Activated CD8-positive, alpha-beta T cell treated with anti-CD3 and anti-CD28 coated beads, Interleukin-2, amount 10 ng/mL, durations not matched to agents 7 days and 5 days (primary cell): ENCODE measurements at regions not wholly inside any gene's neighbourhood (a gene's known extent, or its start where the extent isn't known, plus 50 kb on each side); places are given as distances from the start of the nearest gene placed in this dataset.
"Not testable (repeated sequence)": the region's sequence is repeated elsewhere in the genome, so short reads cannot be mapped to it uniquely, and the experiment has no call there.

Experiments used
- ATAC-seq: fragments of 150-1000 bp; cut with Tn5 transposase; one replicate; pipeline ENCODE4 v1.10.0; 2021; ENCODE audit warnings: moderate library complexity
- CTCF ChIA-PET: fragments of 350-600 bp; sonication (Branson Sonifier 250); formaldehyde crosslinking; loops from one replicate; lab custom pipeline; 2021; ENCODE audit warnings: antibody characterized with exemption; lab: Charles Lee
- POLR2A ChIA-PET: fragments of 350-600 bp; sonication (Branson Sonifier 250); formaldehyde crosslinking; loops from one replicate; lab custom pipeline; 2021; ENCODE audit warnings: antibody characterized with exemption; lab: Charles Lee
- DNase-seq: peaks from one replicate; pipeline ENCODE4 v3.0.0-alpha.2; 2020
- H3K27ac Mint-ChIP-seq: one replicate; pipeline ENCODE4 v1.8.0; 2021; ENCODE audit warnings: mild to moderate bottlenecking, mixed read lengths
- H3K27me3 Mint-ChIP-seq: one replicate; pipeline ENCODE4 v1.8.0; 2021; ENCODE audit warnings: low read depth, mixed read lengths
- H3K36me3 Mint-ChIP-seq: one replicate; pipeline ENCODE4 v1.8.0; 2021; ENCODE audit warnings: low read depth, mixed read lengths
- H3K4me1 Mint-ChIP-seq: one replicate; pipeline ENCODE4 v1.8.0; 2021; ENCODE audit warnings: low read depth, mixed read lengths
- H3K4me3 Mint-ChIP-seq: one replicate; pipeline ENCODE4 v1.8.0; 2021; ENCODE audit warnings: mild to moderate bottlenecking, mixed read lengths
- H3K9me3 Mint-ChIP-seq: one replicate; pipeline ENCODE4 v1.8.0; 2022; ENCODE audit warnings: mixed read lengths; ENCODE audit not compliant: insufficient read depth

- Mint-ChIP-seq H3K27me3 (no peaks in the 10 kb centered on the region), H3K9me3 (peaks cover 18% of the 10 kb centered on the region), H3K4me1 (no peaks in the 10 kb centered on the region), H3K4me3 (no peak overlapping the region), H3K36me3 (no peaks in the 10 kb centered on the region), H3K27ac (no peak overlapping the region)
- ATAC-seq (no peak), DNase-seq (no peak)
- ChIA-PET POLR2A (no interaction called here), CTCF (no interaction called here)
Measured at GRCh38 chr3:90068783-90069182, 961.4 kb downstream of the EPHA3 start.

- Mint-ChIP-seq H3K27ac (no peak overlapping the region), H3K36me3 (no peaks in the 10 kb centered on the region), H3K27me3 (no peaks in the 10 kb centered on the region), H3K9me3 (peaks cover 14% of the 10 kb centered on the region), H3K4me1 (no peaks in the 10 kb centered on the region), H3K4me3 (no peak overlapping the region)
- ChIA-PET CTCF (no interaction called here), POLR2A (no interaction called here)
- ATAC-seq = no peak
- no peak for DNase-seq
Measured at GRCh38 chr3:90069748-90070147, 962.3 kb downstream of the EPHA3 start.

- no peaks in the 10 kb centered on the region for H3K4me1 Mint-ChIP-seq
Measured at GRCh38 chr3:90076136-90076535, 968.7 kb downstream of the EPHA3 start.

GRCh38 chr3:90080988-90081387, 973.6 kb downstream of the EPHA3 start:
- H3K36me3 Mint-ChIP-seq = no peaks in the 10 kb centered on the region
- ATAC-seq = no peak
- no peak overlapping the region for H3K27ac Mint-ChIP-seq

More at GRCh38 chr3:90076136-90076535, 968.7 kb downstream of the EPHA3 start:
- DNase-seq (no peak), ATAC-seq (no peak)
- Mint-ChIP-seq H3K27ac (no peak overlapping the region), H3K4me3 (no peak overlapping the region), H3K9me3 (peaks cover 11% of the 10 kb centered on the region), H3K27me3 (no peaks in the 10 kb centered on the region), H3K36me3 (no peaks in the 10 kb centered on the region)
- ChIA-PET CTCF (no interaction called here), POLR2A (no interaction called here)

GRCh38 chr3:90086297-90086696, 978.9 kb downstream of the EPHA3 start:
- DNase-seq, H3K36me3 Mint-ChIP-seq, H3K27ac Mint-ChIP-seq, H3K4me1 Mint-ChIP-seq, H3K9me3 Mint-ChIP-seq, H3K4me3 Mint-ChIP-seq, H3K27me3 Mint-ChIP-seq, ATAC-seq, CTCF ChIA-PET, POLR2A ChIA-PET: not testable (repeated sequence)

More at GRCh38 chr3:90080988-90081387, 973.6 kb downstream of the EPHA3 start:
- no peak for DNase-seq
- Mint-ChIP-seq H3K4me1 (no peaks in the 10 kb centered on the region), H3K9me3 (no peaks in the 10 kb centered on the region), H3K27me3 (no peaks in the 10 kb centered on the region), H3K4me3 (no peak overlapping the region)
- ChIA-PET CTCF (no interaction called here), POLR2A (no interaction called here)

- CTCF ChIA-PET = no interaction called here
- H3K4me1 Mint-ChIP-seq = no peaks in the 10 kb centered on the region
- DNase-seq (no peak), ATAC-seq (no peak)
- no peak overlapping the region for H3K27ac Mint-ChIP-seq
- H3K36me3 Mint-ChIP-seq = no peaks in the 10 kb centered on the region
- H3K9me3 Mint-ChIP-seq = no peaks in the 10 kb centered on the region
- no peak overlapping the region for H3K4me3 Mint-ChIP-seq
- POLR2A ChIA-PET = no interaction called here
- no peaks in the 10 kb centered on the region for H3K27me3 Mint-ChIP-seq
Measured at GRCh38 chr3:90087703-90088102, 980.3 kb downstream of the EPHA3 start.

GRCh38 chr3:90091549-90091948, 984.1 kb downstream of the EPHA3 start:
- no peak for ATAC-seq
- CTCF ChIA-PET = no interaction called here
- no peak overlapping the region for H3K4me3 Mint-ChIP-seq

GRCh38 chr3:90092994-90093393, 985.6 kb downstream of the EPHA3 start:
- DNase-seq = no peak
- ATAC-seq = no peak
- H3K27ac Mint-ChIP-seq = no peak overlapping the region
- no peaks in the 10 kb centered on the region for H3K4me1 Mint-ChIP-seq
- CTCF ChIA-PET = no interaction called here
- H3K27me3 Mint-ChIP-seq = no peaks in the 10 kb centered on the region
- POLR2A ChIA-PET = no interaction called here
- H3K4me3 Mint-ChIP-seq = no peak overlapping the region
- H3K36me3 Mint-ChIP-seq = no peaks in the 10 kb centered on the region
- peaks cover 4% of the 10 kb centered on the region for H3K9me3 Mint-ChIP-seq

More at GRCh38 chr3:90091549-90091948, 984.1 kb downstream of the EPHA3 start:
- Mint-ChIP-seq H3K27ac (no peak overlapping the region), H3K36me3 (no peaks in the 10 kb centered on the region), H3K27me3 (no peaks in the 10 kb centered on the region), H3K4me1 (no peaks in the 10 kb centered on the region), H3K9me3 (peaks cover 4% of the 10 kb centered on the region)
- POLR2A ChIA-PET = no interaction called here
- DNase-seq = no peak

GRCh38 chr3:90095811-90096210, 988.4 kb downstream of the EPHA3 start:
- POLR2A ChIA-PET = no interaction called here
- Mint-ChIP-seq H3K4me1 (no peaks in the 10 kb centered on the region), H3K9me3 (peaks cover 7% of the 10 kb centered on the region), H3K36me3 (no peaks in the 10 kb centered on the region), H3K27me3 (no peaks in the 10 kb centered on the region), H3K27ac (no peak overlapping the region), H3K4me3 (no peak overlapping the region)
- no peak for ATAC-seq
- CTCF ChIA-PET = no interaction called here
- DNase-seq = no peak

GRCh38 chr3:90099493-90099892, 992.1 kb downstream of the EPHA3 start:
- no peak for ATAC-seq
- H3K9me3 Mint-ChIP-seq = peaks cover 10% of the 10 kb centered on the region
- CTCF ChIA-PET = no interaction called here
- no peaks in the 10 kb centered on the region for H3K36me3 Mint-ChIP-seq
- no peaks in the 10 kb centered on the region for H3K27me3 Mint-ChIP-seq
- H3K4me3 Mint-ChIP-seq = no peak overlapping the region
- H3K4me1 Mint-ChIP-seq = no peaks in the 10 kb centered on the region
- POLR2A ChIA-PET = no interaction called here
- DNase-seq = no peak
- no peak overlapping the region for H3K27ac Mint-ChIP-seq

GRCh38 chr3:90102146-90102545, 994.7 kb downstream of the EPHA3 start:
- CTCF ChIA-PET = no interaction called here
- Mint-ChIP-seq H3K27ac (no peak overlapping the region), H3K36me3 (no peaks in the 10 kb centered on the region), H3K9me3 (peaks cover 6% of the 10 kb centered on the region), H3K27me3 (no peaks in the 10 kb centered on the region), H3K4me3 (no peak overlapping the region), H3K4me1 (no peaks in the 10 kb centered on the region)
- ATAC-seq = no peak
- POLR2A ChIA-PET = no interaction called here
- no peak for DNase-seq

- ChIA-PET CTCF (no interaction called here), POLR2A (no interaction called here)
- Mint-ChIP-seq H3K9me3 (peaks cover 21% of the 10 kb centered on the region), H3K4me3 (no peak overlapping the region), H3K27me3 (no peaks in the 10 kb centered on the region), H3K27ac (no peak overlapping the region), H3K36me3 (no peaks in the 10 kb centered on the region), H3K4me1 (no peaks in the 10 kb centered on the region)
- ATAC-seq (no peak), DNase-seq (no peak)
Measured at GRCh38 chr3:90121326-90121725, 1013.9 kb downstream of the EPHA3 start.

- Mint-ChIP-seq H3K27ac (no peak overlapping the region), H3K27me3 (no peaks in the 10 kb centered on the region), H3K4me1 (no peaks in the 10 kb centered on the region), H3K9me3 (peaks cover 34% of the 10 kb centered on the region), H3K4me3 (no peak overlapping the region), H3K36me3 (no peaks in the 10 kb centered on the region)
- CTCF ChIA-PET = no interaction called here
- POLR2A ChIA-PET = no interaction called here
- no peak for ATAC-seq
- DNase-seq = no peak
Measured at GRCh38 chr3:90128391-90128790, 1021.0 kb downstream of the EPHA3 start.
